Kidney (tissue), 13 donors: ENCODE measurements at regions not wholly inside any gene's neighbourhood (a gene's known extent, or its start where the extent isn't known, plus 50 kb on each side); places are given as distances from the start of the nearest gene placed in this dataset.
A peak's percentile ranks its signal among the peaks of the same experiment; 100 is the strongest.

Source experiments
- DNase-seq, 5 donors: peaks; one replicate each; pipeline ENCODE4 v3.0.0-alpha.2; 2013 to 2020
- FAIRE-seq: peaks from 2 replicates; lab custom pipeline; 2012; peaks lifted over from hg19 to GRCh38; lab: Jason Lieb, UNC
- H3K27ac ChIP-seq, 2 donors: one replicate each; pipeline ENCODE4 v1.7.0; 2013; ENCODE audit warnings: low read depth in 2 of 2, low read length in 2 of 2, inconsistent platforms in 1 of 2
- H3K27me3 ChIP-seq: one replicate; pipeline ENCODE4 v1.7.1; 2013; ENCODE audit warnings: low read length, inconsistent platforms; ENCODE audit not compliant: control insufficient read depth, insufficient read depth
- H3K36me3 ChIP-seq, 3 donors: one replicate each; pipeline versions ENCODE4 v1.7.0 to v1.7.1; 2013; ENCODE audit warnings: low read length in 3 of 3, control low read depth in 1 of 3, inconsistent platforms in 1 of 3; ENCODE audit not compliant: insufficient read depth in 3 of 3, control insufficient read depth in 2 of 3
- H3K4me1 ChIP-seq, 3 donors: one replicate each; pipeline versions ENCODE4 v1.7.0 to v1.7.1; 2013; ENCODE audit warnings: low read length in 3 of 3, inconsistent platforms in 1 of 3, low read depth in 1 of 3; ENCODE audit not compliant: control insufficient read depth in 2 of 3, insufficient read depth in 2 of 3
- H3K4me3 ChIP-seq, 3 donors: one replicate each; pipeline versions ENCODE4 v1.7.0 to v1.8.1; 2013; ENCODE audit warnings: low read length in 3 of 3, control low read depth in 1 of 3, inconsistent platforms in 1 of 3
- H3K9ac ChIP-seq, 3 donors: one replicate each; pipeline versions ENCODE4 v1.7.0 to v1.7.1; 2013; ENCODE audit warnings: low read length in 3 of 3, control low read depth in 1 of 3, inconsistent platforms in 1 of 3
- H3K9me3 ChIP-seq, 3 donors: one replicate each; pipeline versions ENCODE4 v1.7.0 to v1.7.1; 2013; ENCODE audit warnings: low read length in 3 of 3, control low read depth in 1 of 3, inconsistent platforms in 1 of 3; ENCODE audit not compliant: control insufficient read depth in 2 of 3, insufficient read depth in 1 of 3
- CTCF ChIP-seq: IDR thresholded peaks from 3 replicates; pipeline ENCODE4 v1.5.1; 2012; ENCODE audit warnings: mild to moderate bottlenecking, moderate library complexity, borderline replicate concordance; ENCODE audit not compliant: insufficient read depth; ENCODE audit errors: extremely low read depth
- intact Hi-C: fragments of 100-400 bp; cut with DNase I; formaldehyde crosslinking; loops from one replicate; pipeline ENCODE4 v1.11.1; 2022
- donor health status: control.
- donor health status: control.
- donor health status: control.
- donor health status: control.
- donor health status: control.
- donor health status: DM: yes; HTN: yes; CAD: no.
- donor health status: Normal renal cell carcinoma (clear cell type).

- DNase-seq: no peak
- Histone ChIP-seq H3K9ac (no peak overlapping the region), H3K4me3 (no peak overlapping the region), H3K36me3 (no peaks in the 10 kb centered on the region), H3K27ac (no peak overlapping the region), H3K9me3 (no peaks in the 10 kb centered on the region), H3K27me3 (no peaks in the 10 kb centered on the region), H3K4me1 (no peaks in the 10 kb centered on the region)
- FAIRE-seq: no peak
- TF ChIP-seq CTCF: no peak
- intact Hi-C loops: no loop called here
Observed at GRCh38 chr16:26911436-26911835, 155.3 kb upstream of the C16orf82 start.

- Histone ChIP-seq H3K36me3 (no peaks in the 10 kb centered on the region), H3K27me3 (no peaks in the 10 kb centered on the region), H3K27ac (no peak overlapping the region), H3K9me3 (no peaks in the 10 kb centered on the region), H3K9ac (no peak overlapping the region), H3K4me3 (no peak overlapping the region), H3K4me1 (no peaks in the 10 kb centered on the region)
- peak in 3 of 5 donors; percentile 2 to 18 (median 13) for DNase-seq
- intact Hi-C loops: no loop called here
- no peak for TF ChIP-seq CTCF
- no peak for FAIRE-seq
Observed at GRCh38 chr16:26913851-26914250, 152.9 kb upstream of the C16orf82 start.

- H3K36me3 ChIP-seq: no peaks in the 10 kb centered on the region
- H3K9ac ChIP-seq: no peak overlapping the region
- H3K4me3 ChIP-seq: no peak overlapping the region
- DNase-seq (no peak), FAIRE-seq (no peak)
- no peaks in the 10 kb centered on the region for H3K4me1 ChIP-seq
- no peaks in the 10 kb centered on the region for H3K27me3 ChIP-seq
- no peaks in the 10 kb centered on the region for H3K9me3 ChIP-seq
- H3K27ac ChIP-seq: no peak overlapping the region
- no peak for TF ChIP-seq CTCF
- intact Hi-C loops: no loop called here
Observed at GRCh38 chr16:26930786-26931581, 135.7 kb upstream of the C16orf82 start.
